ENCODE measurements at regions not wholly inside any gene's neighbourhood (a gene's known extent, or its start where the extent isn't known, plus 50 kb on each side); places are given as distances from the start of the nearest gene placed in this dataset.
"Not testable (repeated sequence)": the region's sequence is repeated elsewhere in the genome, so short reads cannot be mapped to it uniquely, and the experiment has no call there.

GRCh38 chr2:89797320-89798038 lies 1106.0 kb downstream of the RPIA start:
- DNase-seq: no peak

- DNase-seq: not testable (repeated sequence)
Measured at GRCh38 chr2:89801207-89801606, 1109.7 kb downstream of the RPIA start.

DNA sequence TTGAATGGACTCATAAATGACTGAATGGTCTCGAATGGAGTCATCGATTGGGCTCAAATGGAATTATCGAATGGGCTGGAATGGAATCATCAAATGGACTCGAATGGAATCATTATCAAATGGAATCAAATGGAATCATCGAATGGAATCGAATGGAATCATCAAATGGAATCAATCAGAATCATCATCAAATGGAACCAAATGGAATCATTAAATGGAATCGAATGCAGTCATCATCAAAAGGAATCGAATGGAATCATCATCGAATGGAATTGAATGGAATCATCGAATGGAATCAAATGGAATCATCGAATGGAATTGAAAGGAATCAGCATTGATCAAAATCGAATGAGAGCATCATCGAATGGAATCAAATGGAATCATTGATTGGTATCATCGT lies 1114.9 kb downstream of the RPIA start:
- not testable (repeated sequence) for DNase-seq

DNA sequence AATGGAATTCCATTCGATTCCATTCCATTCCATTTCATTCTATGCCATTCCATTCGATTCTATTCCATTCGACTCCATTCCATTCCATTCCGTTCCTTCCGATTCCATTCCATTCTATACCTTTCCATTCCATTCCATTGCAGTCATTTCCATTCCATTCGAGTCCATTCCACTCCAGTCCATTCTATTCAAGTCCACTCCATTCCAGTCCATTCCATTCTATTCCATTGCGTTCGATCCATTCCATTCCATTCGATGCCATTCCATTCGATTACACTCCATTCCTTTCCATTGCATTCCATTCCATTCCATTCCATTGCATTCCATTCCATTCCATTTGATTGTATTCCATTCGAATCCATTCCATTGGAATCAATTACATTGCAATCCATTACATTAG lies 1119.8 kb downstream of the RPIA start:
- DNase-seq: no peak

GRCh38 chr2:89811910-89812309 lies 1120.4 kb downstream of the RPIA start:
- DNase-seq: not testable (repeated sequence)

GRCh38 chr2:89814359-89814758 lies 1122.9 kb downstream of the RPIA start:
- not testable (repeated sequence) for DNase-seq

DNA sequence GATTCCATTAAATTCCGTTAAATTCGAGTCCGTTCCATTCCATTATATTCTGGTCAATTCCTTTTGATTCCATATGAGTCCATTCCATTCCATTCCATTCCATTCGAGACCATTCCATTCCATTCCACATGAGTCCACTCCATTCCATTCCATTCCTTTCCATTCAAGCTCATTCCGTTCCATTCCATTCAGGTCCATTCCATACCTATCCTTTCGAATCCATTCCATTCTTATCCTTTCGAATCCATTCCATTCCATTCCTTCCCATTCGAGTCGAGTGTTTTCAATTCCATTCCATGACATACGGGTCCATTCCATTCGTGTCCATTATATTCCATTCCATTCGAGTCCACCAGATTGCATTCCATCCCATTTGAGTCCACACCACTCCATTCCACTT lies 1127.4 kb downstream of the RPIA start:
- DNase-seq: no peak

DNA sequence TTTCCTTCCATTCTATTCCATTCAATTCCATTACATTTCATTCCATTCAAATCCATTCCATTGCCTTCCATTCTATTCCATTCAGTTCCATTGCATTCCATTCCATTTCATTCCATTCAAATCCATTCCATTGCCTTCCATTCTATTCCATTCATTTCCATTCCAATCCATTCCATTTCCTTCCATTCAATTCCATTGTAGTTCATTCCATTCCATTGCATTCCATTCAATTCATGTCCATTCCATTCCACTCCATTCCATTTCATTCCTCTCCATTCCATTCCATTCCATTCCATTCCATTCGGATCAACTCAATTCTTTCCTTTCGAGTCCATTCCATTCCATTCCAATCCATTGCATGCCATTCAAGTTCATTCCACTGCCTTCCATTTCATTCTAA lies 1128.3 kb downstream of the RPIA start:
- no peak for DNase-seq

DNA sequence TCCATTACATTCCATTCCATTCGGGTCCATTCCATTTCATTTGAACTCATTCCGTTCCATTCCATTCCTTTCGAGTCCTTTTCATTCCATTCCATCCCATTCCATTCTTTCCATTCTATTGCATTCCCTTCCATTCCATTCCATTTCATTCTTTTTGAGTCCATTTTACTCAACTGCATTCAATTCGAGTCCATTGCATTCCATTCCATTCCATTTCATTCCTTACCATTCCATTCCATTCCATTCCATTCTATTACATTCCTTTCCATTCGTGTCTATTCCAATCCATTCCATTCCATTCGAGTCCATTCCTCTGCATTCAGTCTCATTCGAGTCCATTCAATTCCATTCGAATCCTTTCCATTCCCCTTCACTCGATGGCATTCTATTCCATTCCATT lies 1128.8 kb downstream of the RPIA start:
- DNase-seq: no peak

DNA sequence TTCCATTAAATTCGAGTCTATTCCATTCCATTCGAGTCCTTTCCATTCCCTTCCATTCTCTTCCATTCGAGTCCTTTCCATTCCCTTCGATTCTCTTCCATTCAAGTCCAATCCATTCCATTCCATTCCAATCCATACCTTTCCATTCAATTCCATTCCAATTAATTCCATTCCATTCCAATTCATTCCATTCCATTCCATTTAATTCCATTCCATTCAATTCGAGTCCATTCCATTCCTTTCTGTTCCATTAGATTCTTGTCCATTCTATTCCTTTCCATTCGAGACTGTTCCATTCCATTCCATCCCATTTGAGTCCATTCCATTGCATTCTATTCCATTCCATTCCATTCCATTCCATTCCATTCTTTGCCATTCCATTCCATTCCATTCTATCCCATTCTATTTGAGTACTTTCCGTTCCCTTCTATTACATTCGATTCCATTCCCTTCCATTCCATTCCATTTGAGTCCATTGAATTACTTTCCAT lies 1130.0 kb downstream of the RPIA start:
- no peak for DNase-seq

DNA sequence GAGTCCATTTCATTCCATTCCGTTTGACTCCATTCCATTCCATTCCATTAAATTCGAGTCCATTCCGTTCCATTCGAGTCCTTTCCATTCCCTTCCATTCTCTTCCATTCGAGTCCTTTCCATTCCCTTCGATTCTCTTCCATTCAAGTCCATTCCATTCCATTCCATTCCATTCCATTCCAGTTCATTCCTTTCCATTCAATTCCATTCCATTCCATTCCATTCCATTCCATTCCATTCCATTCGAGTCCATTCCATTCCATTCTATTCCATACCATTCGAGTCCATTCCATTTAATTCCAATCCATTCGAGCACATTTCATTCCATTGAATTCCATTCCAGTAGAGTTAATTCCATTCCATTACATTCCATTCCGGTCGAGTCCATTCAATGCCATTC lies 1130.9 kb downstream of the RPIA start:
- DNase-seq: not testable (repeated sequence)

- no peak for DNase-seq
Measured at GRCh38 chr2:89823556-89823955, 1132.1 kb downstream of the RPIA start.

- DNase-seq: no peak
Measured at GRCh38 chr2:89825034-89825433, 1133.6 kb downstream of the RPIA start.

DNA sequence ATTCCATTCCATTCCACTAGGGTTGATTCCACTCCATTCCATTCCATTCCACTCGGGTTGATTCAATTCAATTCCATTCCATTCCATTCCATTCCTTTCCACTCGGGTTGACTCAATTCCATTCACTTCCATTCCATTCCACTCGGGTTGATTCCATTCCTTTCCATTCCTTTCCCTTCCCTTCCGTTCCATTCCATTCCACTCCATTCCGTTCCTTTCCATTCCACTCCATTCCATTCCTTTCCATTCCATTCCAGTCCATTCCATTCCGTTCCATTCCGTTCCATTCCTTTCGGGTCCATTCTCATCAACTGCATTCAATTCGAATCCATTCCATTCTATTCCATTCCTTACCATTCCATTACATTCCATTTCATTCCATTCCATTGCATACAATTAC lies 1135.3 kb downstream of the RPIA start:
- not testable (repeated sequence) for DNase-seq

- DNase-seq: not testable (repeated sequence)
Measured at GRCh38 chr2:89827829-89828228, 1136.4 kb downstream of the RPIA start.

DNA sequence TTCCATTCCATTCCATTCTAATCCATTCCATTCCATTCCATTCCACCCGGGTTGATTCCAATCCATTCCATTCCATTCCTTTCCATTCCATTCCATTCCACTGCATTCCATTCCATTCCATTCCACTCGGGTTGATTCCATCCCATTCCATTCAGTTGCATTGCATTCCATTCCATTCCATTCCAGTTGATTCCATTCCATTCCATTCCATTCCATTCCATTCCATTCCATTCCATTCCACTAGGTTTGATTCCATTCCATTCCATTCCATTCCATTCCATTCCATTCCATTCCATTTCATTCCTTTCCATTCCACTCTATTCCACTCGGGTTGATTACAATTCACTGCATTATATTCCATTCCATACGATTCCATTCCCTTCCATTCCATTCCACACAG lies 1136.9 kb downstream of the RPIA start:
- not testable (repeated sequence) for DNase-seq

DNA sequence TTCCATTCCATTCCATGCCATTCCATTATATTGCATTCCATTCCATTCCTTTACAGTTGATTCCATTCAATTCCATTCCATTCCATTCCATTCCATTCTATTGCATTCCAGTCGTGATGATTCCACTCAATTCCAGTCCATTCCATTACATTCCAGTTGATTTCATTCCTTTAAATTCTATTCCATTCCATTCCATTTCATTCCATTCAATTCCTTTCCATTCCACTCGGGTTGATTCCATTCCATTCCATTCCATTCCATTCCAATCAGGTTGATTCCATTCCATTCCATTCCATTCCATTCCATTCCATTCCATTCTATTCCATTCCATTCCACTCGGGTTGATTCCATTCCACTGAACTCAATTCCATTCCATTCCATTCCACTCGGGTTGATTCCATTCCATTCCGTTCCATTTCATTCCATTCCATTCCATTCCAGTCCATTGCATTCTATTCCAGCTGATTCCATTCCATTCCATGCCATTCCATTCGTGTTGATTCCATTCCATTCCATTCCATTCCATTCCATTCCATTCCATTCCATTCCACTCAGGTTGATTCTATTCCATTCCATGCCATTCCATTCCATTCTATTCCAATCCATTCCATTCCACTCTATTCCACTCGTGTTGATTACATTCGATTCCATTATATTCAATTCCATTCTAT lies 1137.6 kb downstream of the RPIA start:
- not testable (repeated sequence) for DNase-seq

- DNase-seq: no peak
Measured at GRCh38 chr2:89829828-89830227, 1138.4 kb downstream of the RPIA start.

DNA sequence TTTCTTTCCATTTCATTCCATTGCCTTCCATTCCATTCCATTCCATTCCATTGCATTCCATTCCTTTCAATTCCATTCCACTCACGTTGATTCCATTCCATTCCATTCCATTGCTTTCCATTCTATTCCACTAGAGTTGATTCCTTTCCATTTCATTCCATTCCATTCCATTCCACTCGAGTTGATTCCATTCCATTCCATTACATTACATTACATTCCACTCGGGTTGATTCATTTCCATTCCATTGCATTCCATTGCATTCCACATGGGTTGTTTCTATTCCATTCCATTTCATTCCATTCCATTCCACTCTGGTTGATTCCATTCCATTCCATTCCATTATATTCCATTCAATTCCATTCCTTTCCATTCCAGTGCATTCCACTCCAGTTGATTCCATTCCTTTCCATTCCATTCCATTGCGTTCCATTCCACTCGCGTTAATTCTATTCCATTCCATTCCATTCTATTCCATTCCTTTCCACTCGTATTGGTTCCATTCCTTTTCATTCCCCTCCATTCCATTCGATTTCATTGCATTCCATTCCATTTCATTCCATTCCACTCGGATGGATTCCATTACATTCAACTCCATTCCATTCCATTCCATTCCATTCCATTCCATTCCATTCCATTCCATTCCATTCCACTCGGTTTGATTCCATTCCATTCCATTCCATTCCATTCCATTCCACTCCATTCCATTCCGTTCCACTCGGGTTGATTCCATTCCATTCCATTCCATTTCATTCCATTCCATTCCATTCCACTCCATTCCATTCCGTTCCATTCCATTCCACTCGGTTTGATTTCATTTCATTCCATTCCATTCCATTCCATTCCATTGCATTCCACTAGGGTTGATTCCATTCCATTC lies 1139.1 kb downstream of the RPIA start:
- DNase-seq: not testable (repeated sequence)

DNA sequence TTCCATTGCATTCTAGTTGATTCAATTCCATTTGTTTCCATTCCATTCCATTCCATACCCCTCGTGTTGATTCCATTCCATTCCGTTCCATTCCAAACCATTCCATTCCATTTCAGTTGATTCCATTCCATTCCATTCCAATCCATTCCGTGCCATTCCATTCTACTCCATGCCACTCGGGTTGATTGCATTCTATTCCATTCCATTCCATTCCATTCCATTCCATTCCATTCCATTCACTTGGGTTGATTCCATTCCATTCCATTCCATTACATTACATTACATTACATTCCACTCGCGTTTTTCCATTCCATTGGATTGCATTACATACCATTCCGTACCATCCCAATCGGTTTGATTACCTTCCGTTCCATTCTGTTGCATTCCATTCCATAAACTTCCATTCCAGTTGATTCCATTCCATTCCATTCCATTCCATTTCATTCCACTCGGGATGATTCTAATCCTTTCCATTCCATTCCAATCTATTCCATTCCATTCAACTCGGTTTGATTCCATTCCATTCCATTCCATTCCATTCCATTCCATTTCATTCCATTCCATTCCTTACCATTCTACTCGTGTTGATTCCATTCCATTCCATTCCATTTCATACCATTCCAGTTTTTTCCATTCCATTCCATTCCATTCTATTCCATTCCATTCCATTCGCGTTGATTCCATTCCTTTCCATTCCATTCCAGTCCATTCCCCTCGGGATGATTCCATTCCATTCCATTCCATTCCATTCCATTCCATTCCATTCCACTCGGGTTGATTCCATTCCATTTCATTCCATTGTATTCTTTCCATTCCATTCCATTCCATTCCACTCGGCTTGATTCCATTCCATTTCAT lies 1140.4 kb downstream of the RPIA start:
- no peak for DNase-seq

GRCh38 chr2:89833116-89833779 lies 1141.8 kb downstream of the RPIA start:
- no peak for DNase-seq

DNA sequence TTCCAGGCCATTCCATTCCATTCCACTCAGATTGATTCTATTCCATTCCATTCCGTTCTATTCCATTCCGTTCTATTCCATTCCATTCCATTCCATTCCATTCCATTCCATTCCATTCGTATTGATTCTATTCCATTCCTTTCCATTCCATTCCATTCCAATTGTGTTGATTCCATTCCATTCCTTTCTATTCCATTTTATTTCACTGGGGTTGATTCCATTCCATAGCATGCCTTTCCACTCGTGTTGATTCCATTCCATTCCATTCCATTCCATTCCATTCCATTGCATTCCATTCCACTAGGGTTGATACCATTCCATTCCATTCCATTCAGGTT lies 1142.3 kb downstream of the RPIA start:
- no peak for DNase-seq
